Neural cell (in vitro differentiated cells): ENCODE measurements at regions not wholly inside any gene's neighbourhood (a gene's known extent, or its start where the extent isn't known, plus 50 kb on each side); places are given as distances from the start of the nearest gene placed in this dataset.

Experiments used
- H2AFZ ChIP-seq: fragments of 200-600, 300-800 bp; sonication (generic), shearing (Covaris generic); 2 replicates; pipeline ENCODE4 v1.6.0; 2014; ENCODE audit warnings: low read depth, mild to moderate bottlenecking, antibody characterized with exemption, low read length, moderate library complexity
- H3F3A ChIP-seq: fragments of 200-600 bp; shearing (Covaris generic); 2 replicates; pipeline ENCODE4 v1.6.1; 2016; ENCODE audit warnings: mild to moderate bottlenecking, moderate library complexity, mixed read lengths, antibody characterized with exemption, low read length; ENCODE audit not compliant: insufficient read depth, poor library complexity, severe bottlenecking
- H3K27ac ChIP-seq: fragments of 200-600, 300-800 bp; sonication (generic), shearing (Covaris generic); 2 replicates; pipeline ENCODE4 v1.5.1; 2014; ENCODE audit warnings: mild to moderate bottlenecking, low read length, moderate library complexity
- H3K27me3 ChIP-seq: fragments of 300-800, 200-600 bp; sonication (generic), shearing (Covaris generic); 2 replicates; pipeline ENCODE4 v1.6.0; 2014; ENCODE audit warnings: mild to moderate bottlenecking, low read depth, low read length, moderate library complexity; ENCODE audit not compliant: insufficient read depth
- H3K36me3 ChIP-seq: fragments of 300-800, 200-600 bp; sonication (generic), shearing (Covaris generic); 2 replicates; pipeline ENCODE4 v1.5.1; 2014; ENCODE audit warnings: mild to moderate bottlenecking, antibody characterized with exemption, low read length, moderate library complexity; ENCODE audit not compliant: insufficient read depth
- H3K4me2 ChIP-seq: fragments of 300-800, 200-600 bp; sonication (generic), shearing (Covaris generic); 2 replicates; pipeline ENCODE4 v1.6.0; 2014; ENCODE audit warnings: mild to moderate bottlenecking, low read length
- H3K4me3 ChIP-seq: fragments of 300-800, 200-600 bp; sonication (generic), shearing (Covaris generic); 2 replicates; pipeline ENCODE4 v1.5.1; 2014; ENCODE audit warnings: mild to moderate bottlenecking, low read length, moderate library complexity
- H3K79me2 ChIP-seq: fragments of 200-600 bp; shearing (Covaris generic); replicated peaks from 2 replicates; pipeline ENCODE4 v1.6.0; 2014; ENCODE audit warnings: mild to moderate bottlenecking, low read length, moderate library complexity; ENCODE audit not compliant: insufficient read depth
- H3K9ac ChIP-seq: fragments of 300-800, 200-600 bp; sonication (generic), shearing (Covaris generic); 2 replicates; pipeline ENCODE4 v1.6.1; 2016; ENCODE audit warnings: mild to moderate bottlenecking, low read length, mixed read lengths
- H3K9me2 ChIP-seq: fragments of 200-600 bp; shearing (Covaris generic); 2 replicates; pipeline ENCODE4 v1.6.1; 2016; ENCODE audit warnings: mild to moderate bottlenecking, low read length, mixed read lengths; ENCODE audit not compliant: insufficient read depth
- H3K9me3 ChIP-seq: fragments of 200-600, 300-800 bp; sonication (generic), shearing (Covaris generic); 2 replicates; pipeline ENCODE4 v1.6.1; 2016; ENCODE audit warnings: mild to moderate bottlenecking, mixed run types, low read length, moderate library complexity, mixed read lengths
- H4K20me1 ChIP-seq: fragments of 200-600 bp; shearing (Covaris generic); 2 replicates; pipeline ENCODE4 v1.6.1; 2016; ENCODE audit warnings: mild to moderate bottlenecking, mixed run types; ENCODE audit not compliant: insufficient read depth
- CTCF ChIP-seq: fragments of 450-650 bp; IDR thresholded peaks from 2 replicates; pipeline ENCODE4 v1.5.1; 2014; ENCODE audit warnings: antibody characterized with exemption, mild to moderate bottlenecking, moderate library complexity; ENCODE audit not compliant: poor library complexity, severe bottlenecking
- EP300 ChIP-seq: fragments of 450-650 bp; conservative IDR thresholded peaks from 2 replicates; pipeline ENCODE4 v1.6.1; 2014; ENCODE audit warnings: antibody characterized with exemption, mild to moderate bottlenecking, moderate library complexity; ENCODE audit not compliant: poor library complexity, severe bottlenecking
- EZH2 ChIP-seq: fragments of 200-600, 300-800 bp; shearing (Covaris generic), sonication (generic); IDR thresholded peaks from 2 replicates; pipeline ENCODE4 v1.6.1; 2014; ENCODE audit warnings: antibody characterized with exemption, low read length, borderline replicate concordance, mild to moderate bottlenecking; ENCODE audit not compliant: insufficient read depth, poor library complexity, severe bottlenecking
- MXI1 ChIP-seq: fragments of 450-650 bp; conservative IDR thresholded peaks from 2 replicates; pipeline ENCODE4 v1.6.1; 2014; ENCODE audit warnings: antibody characterized with exemption, mild to moderate bottlenecking; ENCODE audit not compliant: poor library complexity, severe bottlenecking
- RAD21 ChIP-seq: fragments of 450-650 bp; conservative IDR thresholded peaks from 2 replicates; pipeline ENCODE4 v1.6.1; 2014; ENCODE audit warnings: antibody characterized with exemption, mild to moderate bottlenecking, moderate library complexity
- REST ChIP-seq: IDR thresholded peaks from 2 replicates; pipeline ENCODE4 v1.6.1; 2012; ENCODE audit warnings: borderline replicate concordance
- SMC3 ChIP-seq: fragments of 450-650 bp; conservative IDR thresholded peaks from 2 replicates; pipeline ENCODE4 v1.6.1; 2014; ENCODE audit warnings: antibody characterized with exemption, mild to moderate bottlenecking, moderate library complexity; ENCODE audit not compliant: poor library complexity
- TAF1 ChIP-seq: IDR thresholded peaks from 2 replicates; pipeline ENCODE4 v1.6.1; 2012; ENCODE audit warnings: low read depth

- Histone ChIP-seq H3K36me3 (no peaks in the 10 kb centered on the region), H2AFZ (no peak overlapping the region), H3K79me2 (no peaks in the 10 kb centered on the region), H3K27ac (no peak overlapping the region), H3F3A (peaks cover 5% of the 10 kb centered on the region), H3K27me3 (no peaks in the 10 kb centered on the region), H4K20me1 (no peaks in the 10 kb centered on the region), H3K4me2 (no peak overlapping the region), H3K4me3 (no peak overlapping the region), H3K9ac (no peak overlapping the region), H3K9me3 (no peaks in the 10 kb centered on the region), H3K9me2 (no peaks in the 10 kb centered on the region)
- TF ChIP-seq TAF1 (no peak), REST (no peak)
Observed at GRCh38 chr14:66371776-66372175, 114.4 kb upstream of the CCDC196 start.

- Histone ChIP-seq H3K4me3 (peak overlapping the region; percentile 40), H3K9me2 (no peaks in the 10 kb centered on the region), H3K4me2 (peak overlapping the region; percentile 66), H4K20me1 (no peaks in the 10 kb centered on the region), H3F3A (peaks cover 5% of the 10 kb centered on the region), H3K79me2 (no peaks in the 10 kb centered on the region), H3K27me3 (no peaks in the 10 kb centered on the region), H3K36me3 (no peaks in the 10 kb centered on the region), H3K9ac (peak overlapping the region; percentile 34), H3K9me3 (no peaks in the 10 kb centered on the region), H3K27ac (peak overlapping the region; percentile 77), H2AFZ (peak overlapping the region; percentile 19)
- no peak for TF ChIP-seq RAD21
- no peak for TF ChIP-seq TAF1
- no peak for TF ChIP-seq EZH2
- no peak for TF ChIP-seq REST
- no peak for TF ChIP-seq EP300
- no peak for TF ChIP-seq MXI1
- no peak for TF ChIP-seq CTCF
- no peak for TF ChIP-seq SMC3
Observed at GRCh38 chr14:66375046-66375964, 110.9 kb upstream of the CCDC196 start.
